Stimulated activated CD4-positive, alpha-beta T cell treated with anti-CD3 and anti-CD28 coated beads, Interleukin-1b, Interleukin-23, amount 100 ng/mL, for 24 hours (primary cell): ENCODE measurements at regions not wholly inside any gene's neighbourhood (a gene's known extent, or its start where the extent isn't known, plus 50 kb on each side); places are given as distances from the start of the nearest gene placed in this dataset.
"Not testable (repeated sequence)": the region's sequence is repeated elsewhere in the genome, so short reads cannot be mapped to it uniquely, and the experiment has no call there.

ENCODE experiments used
- DNase-seq, 4 experiments: peaks; one replicate each; pipeline ENCODE4 v3.0.0-alpha.2; 2020; ENCODE audit warnings: low read depth in 4 of 4, low spot score in 1 of 4

DNA sequence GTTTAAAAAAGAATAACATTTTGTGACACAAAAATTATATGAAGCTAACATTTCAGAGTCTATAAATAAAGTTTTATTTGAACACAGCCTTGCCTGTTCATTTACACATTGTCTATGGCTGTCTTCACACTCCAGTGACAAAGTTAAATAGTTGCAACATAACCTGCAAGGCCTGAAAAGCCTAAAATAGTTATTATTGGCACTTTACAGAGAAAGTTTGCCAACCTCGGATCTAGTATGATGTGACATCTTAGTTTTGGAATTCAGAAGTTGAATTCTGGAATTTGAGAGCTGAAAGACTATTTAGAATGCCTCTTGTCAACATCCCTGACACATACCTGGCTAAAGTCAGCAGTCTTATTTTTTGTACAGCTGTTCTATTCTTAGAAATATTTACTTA is 68.3 kb downstream of the DYRK2 start:
- DNase-seq, result no peak

DNA sequence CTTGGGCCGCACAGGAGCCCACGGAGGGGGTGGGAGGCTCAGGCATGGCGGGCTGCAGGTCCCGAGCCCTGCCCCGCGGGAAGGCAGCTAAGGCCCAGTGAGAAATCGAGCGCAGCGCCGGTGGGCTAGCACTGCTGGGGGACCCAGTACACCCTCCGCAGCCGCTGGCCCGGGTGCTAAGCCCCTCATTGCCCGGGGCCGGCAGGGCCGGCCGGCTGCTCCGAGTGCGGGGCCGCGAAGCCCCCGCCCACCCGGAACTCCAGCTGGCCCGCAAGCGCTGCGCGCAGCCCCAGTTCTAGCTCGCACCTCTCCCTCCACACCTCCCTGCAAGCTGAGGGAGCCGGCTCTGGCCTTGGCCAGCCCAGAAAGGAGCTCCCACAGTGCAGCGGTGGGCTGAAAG is 70.8 kb downstream of the DYRK2 start:
- not testable (repeated sequence) for DNase-seq

DNA sequence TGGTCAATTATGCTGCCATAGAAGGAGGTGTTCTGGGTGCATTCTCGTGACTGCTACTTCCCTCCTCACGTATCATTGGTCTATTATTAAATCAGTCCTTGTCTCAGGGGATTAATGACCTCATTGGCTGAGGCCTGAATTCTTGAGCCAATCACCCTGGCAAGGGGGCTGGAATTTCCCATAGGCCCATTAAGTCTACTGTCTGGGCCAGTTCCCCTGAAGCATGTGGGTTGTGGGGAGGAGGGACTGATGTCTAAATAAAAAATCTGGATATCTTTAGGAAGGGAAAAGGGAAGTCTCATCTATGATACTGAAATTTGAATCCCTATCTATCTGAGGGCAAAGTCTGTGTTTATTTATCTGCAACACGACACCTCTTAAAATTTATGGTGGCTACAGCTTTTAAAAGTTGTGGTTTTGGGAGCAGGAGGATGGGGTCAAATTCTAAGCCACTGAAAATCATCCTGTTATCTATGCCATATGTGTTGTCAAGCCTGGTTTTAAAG is 71.9 kb downstream of the DYRK2 start:
- DNase-seq, result no peak

DNA sequence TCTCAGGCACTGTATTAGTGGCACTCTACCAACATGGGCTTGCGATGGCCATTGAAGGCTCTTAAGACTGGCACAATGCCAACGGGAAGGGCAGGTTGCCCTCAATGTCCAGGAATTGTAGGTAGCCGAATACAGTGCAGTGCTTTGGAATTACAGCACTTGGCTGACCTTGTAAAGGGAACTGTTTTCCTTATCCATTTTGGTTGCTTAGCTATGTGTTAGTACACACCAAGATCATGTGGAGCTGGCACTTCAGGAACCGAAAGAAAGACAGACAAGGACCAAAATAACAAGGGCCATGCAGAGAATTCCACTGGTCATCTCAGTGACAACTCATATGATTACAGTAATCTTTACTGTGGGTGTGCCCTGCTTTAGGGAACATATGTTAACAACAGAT is 72.7 kb downstream of the DYRK2 start:
- no peak for DNase-seq

DNA sequence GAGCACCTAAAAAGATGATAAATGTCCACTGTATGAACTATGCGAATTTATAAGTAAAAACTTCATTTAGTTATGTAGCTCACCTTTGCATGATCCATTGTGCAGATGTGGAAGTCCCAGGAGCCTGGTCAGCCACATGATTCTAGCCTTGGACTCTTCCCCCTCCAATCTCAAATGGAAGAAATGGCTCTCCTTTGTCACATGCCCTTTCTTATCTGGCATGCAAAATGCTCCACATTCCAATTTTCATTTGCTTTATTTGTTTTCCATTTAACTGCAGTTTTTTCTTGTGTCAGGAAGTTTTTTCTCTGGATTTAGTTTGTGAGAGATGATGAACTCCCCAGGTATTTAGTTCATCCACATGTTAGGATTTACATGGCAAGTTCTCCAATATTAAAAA is 73.8 kb downstream of the DYRK2 start:
- DNase-seq, result no peak

DNA sequence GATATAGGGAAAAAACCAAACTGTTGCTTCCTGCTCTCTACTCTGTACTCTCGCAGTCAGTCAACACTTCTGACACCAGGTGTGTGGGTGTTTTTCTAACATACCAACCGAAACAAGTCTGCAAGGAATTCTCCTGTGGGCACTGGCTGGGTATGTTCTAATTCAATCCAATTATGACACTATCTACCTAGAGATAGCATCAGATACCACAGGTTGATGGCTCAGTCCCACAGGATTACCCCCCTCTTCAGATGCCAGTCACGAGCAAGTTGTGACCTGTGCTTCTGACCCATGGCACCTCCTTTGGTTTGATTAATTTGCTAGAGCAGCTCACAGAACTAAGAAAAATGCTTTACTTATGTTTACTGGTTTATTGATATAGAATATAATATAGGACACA is 78.3 kb downstream of the DYRK2 start:
- no peak for DNase-seq

DNA sequence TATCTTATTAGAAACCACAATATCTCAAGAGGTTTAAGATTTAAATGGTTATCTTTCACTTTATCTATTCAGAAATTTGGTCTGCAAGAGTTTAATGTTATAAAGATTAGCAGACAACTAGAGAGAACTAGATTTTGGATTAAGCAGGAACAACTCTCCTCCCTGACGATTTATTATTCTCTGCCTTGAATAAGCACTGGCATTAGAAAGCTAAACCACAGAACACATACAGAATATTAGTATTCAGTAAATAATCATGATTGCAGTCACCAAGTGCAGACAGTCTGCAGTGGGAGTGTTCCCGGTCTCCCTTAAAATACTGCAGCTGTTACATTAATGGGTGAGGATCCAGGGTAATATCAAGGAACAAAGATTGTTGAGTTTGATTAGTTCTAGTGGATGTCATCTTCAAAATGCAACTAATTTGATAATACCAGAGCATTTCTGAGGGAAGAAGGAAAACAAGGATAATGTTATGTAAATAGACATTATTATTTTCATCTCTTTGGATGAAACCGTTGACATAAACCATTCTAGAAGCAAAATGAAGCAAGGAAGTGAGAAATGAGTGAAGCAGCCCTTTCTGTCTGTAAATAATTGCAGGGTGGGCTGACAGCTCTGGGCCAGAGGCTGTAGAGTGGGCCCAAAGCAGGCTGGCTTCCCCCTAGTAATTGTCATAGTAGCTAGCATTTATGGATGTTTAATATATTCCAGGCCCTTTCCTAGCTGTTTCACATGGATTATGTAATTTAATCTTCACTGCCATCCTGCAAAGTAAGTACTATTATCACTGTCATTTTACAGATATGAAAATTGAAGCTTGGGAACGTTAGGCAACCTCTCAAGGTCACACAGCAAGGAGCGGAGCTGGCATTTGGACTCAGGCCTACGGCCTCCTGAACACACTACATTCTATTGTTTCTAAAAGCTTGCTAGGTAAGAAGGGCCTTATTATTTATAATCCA is 79.4 kb downstream of the DYRK2 start:
- DNase-seq, result no peak

DNA sequence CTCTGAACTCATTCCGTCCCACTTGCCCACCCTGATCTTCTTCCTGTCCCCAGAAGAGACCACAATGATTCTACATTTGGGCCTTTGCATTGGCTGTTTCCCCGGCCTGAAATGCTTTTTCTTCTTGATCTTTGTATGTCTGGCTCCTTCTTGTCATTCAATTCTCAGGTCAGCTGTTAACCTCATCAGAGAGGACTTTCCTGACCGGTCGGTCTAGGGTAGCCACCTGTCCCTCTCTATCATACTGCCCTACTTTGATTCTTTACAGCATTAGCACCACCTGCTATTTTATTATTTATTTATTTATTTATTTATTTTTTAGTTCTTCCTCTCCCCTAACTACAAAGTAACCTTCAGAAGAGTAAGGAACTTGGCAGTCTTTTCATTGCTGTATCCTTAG is 84.3 kb downstream of the DYRK2 start:
- DNase-seq, result no peak

DNA sequence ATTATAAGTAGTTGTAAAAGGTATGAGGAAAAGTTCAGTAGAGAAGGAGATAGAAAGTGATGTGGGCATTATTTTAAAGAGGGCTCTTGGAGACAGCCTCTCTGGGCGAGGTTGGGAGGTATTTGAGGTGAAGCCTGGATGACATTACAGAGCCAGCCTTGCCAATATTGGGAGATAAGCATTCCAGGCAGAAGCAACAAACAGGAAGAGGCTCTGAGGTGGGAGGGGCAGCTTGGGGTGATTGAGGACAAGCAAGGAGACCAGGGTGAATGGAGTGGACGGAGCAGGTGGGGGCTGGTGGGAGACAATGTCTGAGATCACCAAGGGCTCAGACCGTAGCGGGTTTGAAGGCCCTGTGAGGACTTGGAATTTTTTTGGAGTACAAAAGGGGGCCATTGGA is 87.3 kb downstream of the DYRK2 start:
- no peak for DNase-seq

DNA sequence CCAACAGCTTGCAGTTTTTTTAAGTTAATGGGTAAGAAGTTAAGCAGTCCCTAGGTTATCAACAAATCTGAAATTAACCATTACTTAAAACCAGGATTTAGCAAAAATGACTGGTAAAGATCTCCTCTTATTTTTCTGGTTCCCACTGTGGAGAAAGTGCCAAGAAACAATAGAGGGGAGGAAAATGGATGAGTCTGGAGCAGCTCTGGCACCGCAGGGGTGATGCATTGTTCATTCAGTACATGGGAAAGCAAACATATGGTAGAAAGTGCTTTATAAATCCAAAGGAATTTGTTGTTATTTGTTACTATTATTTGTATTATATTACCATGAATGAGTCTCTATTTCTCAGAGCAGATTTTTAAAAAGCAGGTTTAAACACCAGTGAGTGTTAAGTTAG is 92.2 kb downstream of the DYRK2 start:
- DNase-seq, result no peak

DNA sequence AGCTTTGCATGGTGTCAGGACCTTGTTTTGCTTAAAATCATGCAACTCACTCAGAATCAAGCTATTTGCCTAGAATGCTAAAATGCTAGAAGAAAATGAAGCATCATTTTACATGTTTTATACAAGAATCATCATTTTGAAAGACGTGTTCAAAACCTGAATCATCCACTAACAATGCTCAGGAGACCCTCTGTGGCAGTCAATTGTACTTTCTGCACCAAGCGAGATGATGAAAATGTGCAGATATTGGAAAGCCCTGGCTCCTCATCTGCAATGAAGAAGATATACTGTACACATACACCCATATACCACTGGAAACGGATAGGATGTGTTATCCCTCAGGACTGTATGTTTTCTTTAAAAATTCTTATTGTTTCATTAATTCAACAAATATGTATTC is 92.7 kb downstream of the DYRK2 start:
- DNase-seq, result no peak

DNA sequence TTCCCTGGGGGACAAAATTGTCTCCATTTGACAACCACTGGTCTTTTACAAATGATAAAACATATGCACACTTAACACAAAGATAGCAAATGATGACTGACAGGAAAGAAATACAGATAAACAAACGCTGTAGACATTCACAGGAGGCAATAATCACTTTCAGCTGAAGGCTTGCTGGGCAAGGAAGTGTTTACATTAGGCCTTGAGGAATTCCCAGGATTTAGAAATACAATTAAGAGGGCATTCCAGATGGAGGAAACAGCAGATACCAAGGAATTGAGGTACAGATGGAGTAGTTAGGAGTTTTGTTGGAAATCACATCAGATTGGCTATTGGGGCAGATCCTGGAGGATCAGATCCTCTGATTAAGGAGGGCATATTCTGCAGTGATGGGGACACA is 93.9 kb downstream of the DYRK2 start:
- no peak for DNase-seq

DNA sequence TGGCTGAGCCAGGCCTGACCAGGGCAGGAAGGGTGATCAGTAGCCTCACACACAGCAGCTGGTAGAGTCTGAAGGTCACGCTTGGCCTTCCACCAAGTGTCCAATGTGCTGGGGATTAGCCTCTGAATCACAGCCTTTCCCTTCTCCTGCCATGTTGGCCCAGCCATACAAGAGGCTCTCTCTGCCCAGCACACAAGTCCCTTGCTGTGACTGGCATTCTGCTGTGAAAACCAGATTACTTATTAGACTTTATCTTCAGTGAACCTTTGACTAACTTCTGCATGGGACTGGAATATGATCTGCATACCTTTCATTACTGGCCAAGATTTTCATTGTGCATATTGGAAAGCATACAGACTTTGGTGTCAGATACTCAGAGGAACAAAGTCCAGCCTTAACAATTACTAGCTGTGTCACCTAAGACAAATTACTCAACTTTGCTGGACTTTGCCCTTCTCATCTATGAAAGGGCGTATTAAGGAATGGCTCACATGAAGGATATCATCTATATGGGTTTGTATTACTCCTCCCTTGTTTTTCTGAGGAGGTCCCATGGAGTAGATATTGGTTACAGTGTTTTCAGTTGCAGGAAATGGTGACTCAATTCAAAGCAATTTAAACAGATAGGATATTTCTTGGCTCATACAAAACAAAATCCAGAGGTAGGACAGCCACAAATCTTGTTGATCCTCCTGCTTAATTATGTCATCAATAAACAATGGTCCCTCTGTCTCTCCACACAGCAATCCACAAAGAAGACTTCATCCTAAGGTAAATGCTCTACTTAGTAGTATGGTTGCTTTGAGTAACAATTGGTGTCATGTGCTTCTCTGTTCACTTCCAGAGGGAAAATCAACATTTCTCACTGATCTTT is 99.6 kb downstream of the DYRK2 start:
- no peak for DNase-seq

DNA sequence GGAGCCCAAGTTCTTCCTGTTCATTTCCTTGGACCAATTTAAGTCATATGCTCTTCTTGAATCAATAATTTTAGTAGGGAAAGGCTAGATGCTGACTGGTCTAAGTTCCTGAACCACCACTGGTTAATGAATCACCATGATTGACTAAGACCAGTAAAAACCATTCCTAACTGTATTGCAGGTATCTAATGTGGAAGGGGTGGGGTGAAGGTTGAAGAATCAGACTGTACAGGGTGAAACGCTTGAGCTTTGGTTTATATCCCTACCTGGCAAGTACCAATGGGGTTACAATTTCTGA is 100.1 kb downstream of the DYRK2 start:
- no peak for DNase-seq

DNA sequence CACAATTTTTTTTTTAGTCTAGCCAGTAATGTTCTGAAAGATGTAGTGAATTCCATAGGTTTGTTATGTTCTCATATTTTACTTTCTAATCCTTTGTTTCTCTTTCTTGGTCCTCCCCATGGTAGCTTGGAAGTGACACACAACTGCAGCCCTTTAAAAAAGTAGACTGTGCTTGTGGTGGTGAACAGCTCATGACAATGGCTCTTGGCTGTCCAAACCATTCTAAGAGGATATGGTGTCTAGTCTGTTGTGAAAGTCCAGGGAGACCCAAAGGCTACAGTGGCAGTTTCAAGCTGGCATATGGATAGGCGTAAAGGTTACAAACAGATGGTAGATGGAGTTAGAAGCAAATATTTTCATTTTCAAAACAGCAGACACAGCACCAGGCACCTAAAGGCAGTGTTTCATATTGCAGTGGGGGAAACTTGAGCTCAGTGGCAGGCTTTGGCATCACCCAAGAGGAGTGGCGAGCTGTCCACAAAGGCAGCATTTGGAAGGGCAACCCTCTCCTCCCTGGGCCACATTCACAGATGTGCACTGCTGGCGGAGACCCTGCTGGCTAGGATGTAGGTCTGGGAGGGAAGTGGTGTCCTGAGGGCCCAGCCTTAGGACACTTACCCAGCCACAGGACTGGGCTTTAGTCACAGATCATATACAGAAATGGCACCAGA is 102.1 kb downstream of the DYRK2 start:
- no peak for DNase-seq

DNA sequence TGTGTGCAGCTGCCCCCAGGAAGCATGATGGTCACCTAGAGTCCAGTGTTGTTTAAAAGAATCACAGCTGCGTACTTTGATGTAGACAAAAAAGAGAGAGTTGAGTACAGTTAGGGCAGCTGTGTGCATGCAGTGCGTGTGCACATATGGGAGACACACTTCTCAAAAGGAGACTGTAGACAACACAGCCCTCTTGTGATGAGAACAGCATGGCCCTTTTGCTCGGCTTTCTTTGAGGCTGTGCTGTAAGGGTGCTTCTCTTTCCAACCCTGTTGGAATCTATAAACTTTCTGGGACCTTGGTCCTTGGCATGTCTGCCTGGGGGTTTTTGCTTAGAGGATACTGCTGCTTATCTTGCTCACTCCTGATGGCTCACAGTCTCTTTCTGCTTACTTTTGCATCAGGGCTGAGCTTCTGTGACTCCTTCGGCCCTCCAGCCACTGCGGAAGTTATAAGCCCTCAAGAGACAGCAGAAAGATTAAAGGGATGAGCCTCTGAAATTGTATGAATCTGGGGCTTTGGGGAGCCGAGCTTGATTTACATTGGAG is 102.9 kb downstream of the DYRK2 start:
- DNase-seq, result no peak

DNA sequence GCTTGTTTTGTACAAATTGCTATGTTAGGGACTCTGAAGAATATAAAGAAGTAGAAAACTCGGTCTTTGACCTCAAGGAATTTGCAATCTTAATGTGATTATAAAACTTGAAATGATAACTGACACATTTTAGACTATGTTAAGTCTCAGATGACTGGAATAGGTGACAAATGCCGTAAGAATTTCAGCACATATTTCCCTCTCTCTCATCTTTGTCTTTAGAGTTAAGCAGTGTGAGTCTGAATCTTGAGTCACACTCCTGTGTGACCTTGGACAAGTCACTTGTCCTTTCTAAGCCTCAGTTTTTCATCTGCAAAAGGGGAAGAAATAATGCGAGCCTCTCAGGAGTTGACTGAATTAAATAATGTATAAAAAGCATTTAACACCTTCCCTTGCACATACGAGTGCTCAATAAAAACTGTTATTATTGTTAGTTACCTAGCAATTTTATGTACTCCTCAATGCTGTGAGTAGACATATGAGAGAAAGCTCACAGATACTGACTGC is 103.7 kb downstream of the DYRK2 start:
- DNase-seq, result no peak

DNA sequence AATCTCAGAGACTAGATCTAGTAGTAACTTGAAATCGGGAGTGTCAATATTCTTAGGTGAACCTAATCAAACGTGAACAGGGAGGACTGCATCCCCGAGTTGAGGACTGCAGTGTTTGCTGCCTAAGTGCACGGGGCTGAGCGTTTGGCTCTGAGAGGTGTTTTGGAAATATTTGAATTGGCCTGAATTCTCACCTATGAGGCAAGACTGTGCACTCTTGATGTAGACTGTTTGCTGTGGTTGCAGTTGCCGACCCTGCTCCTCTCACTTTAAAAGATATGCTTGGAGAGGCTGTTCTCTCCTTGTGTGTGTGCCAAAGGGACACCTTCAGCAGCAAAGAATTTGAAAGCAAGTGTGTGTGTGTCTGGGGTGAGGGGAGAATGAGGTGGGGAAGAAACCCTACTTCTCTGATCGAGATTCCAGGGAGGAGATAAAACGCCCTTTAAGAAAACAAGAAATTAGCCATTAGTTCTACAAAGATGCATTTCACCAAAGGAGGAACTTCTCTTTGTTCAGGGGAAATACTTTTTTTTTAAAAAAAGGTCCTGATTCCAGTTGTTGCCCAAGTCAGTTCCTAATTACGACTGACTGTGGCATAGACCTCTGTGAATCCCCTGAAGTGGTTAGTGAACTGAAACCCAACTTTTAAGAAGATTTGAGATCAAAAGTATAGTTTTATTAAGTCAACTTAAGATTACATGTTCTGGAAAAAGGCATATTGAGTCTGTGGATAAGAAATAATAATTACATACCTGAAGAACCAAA is 106.6 kb downstream of the DYRK2 start:
- no peak for DNase-seq

DNA sequence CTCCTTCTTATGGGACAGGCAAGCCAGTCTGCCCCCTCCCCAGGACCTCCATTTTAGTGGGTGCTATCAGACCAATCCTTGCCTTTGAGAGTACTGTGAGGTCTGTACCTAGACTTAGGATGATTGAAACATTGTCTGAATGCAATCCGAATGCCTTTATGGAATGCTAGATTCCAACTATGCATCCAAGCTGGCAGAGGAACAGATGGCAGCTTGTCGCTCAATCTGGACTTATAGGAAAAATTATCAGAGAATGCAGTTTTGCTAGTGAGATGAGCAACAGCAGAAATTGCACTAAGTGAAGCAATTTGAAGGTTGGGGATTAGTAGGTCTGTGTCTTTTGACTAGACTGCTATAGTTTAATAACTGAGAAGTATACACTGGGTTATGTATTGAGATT is 109.1 kb downstream of the DYRK2 start:
- DNase-seq, result no peak

DNA sequence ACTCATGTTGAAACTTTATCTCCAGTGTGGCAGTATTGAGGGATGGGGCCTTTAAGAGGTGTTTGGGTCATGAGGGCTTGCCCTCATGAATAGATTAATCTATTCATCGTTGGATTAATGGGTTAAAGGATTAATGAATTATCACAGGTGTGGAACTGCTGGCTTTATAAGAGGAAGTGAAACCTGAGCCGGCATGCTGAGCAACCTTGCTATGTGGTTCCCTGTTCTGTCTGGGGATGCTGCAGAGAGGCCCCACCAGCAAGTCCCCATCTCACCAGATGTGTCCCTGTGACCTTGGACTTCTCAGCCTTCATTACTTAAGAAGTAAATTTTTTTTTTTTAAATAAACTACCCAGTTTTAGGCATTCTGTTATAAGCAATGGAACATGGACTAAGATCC is 109.6 kb downstream of the DYRK2 start:
- no peak for DNase-seq
